GM18505 (cell line): ENCODE measurements at regions not wholly inside any gene's neighbourhood (a gene's known extent, or its start where the extent isn't known, plus 50 kb on each side); places are given as distances from the start of the nearest gene placed in this dataset.

Experiments used
- ATAC-seq: cut with Tn5 transposase; IDR thresholded peaks from one replicate; pipeline ENCODE4 v1.9.1; 2021; ENCODE audit not compliant: unreplicated experiment
- POLR2A ChIP-seq: IDR thresholded peaks from 4 replicates; pipeline ENCODE4 v1.6.1; 2011; ENCODE audit warnings: borderline replicate concordance; ENCODE audit not compliant: insufficient read depth, insufficient read length; ENCODE audit errors: extremely low read depth

DNA sequence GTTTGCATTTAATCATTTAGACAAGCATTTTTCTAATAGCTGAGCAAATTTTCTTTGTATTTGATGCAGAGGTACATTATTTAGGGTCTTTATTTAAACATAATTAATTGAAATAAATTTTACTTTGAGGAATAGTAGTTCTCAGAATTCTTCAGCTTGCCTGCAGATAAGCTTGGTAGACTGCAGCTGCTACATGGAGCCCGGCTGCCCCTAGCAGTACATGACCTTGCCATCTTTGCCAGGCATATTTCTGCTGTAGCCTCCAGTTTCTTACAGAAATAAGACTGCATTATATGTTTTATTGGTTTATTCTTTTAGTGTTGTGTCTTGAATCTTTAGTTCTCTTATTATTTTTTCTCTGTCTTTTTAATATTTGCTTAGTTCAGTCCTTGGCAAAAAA, 396.8 kb downstream of the QKI start:
- no peak for ATAC-seq
- TF ChIP-seq POLR2A, result no peak

DNA sequence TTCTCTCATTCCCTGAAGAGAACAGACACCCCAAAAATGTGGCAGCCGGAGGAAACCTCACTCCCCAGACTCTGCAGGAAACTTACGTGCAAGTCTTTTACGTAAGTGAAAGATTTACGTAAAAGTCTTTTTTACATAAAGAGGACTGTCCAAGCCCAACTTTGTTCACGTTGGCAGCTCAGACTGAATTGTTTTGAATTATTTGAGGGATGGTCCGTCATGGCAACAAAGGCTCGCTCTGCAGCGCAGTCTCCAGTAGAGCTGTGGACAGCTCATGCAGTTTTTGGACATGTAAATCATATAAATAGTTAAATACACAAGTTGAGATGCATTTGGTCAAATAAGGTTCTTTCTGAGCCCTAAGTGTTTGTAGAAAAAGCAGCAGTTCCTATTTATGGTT, 394.8 kb downstream of the QKI start:
- TF ChIP-seq POLR2A, result no peak
- no peak for ATAC-seq

DNA sequence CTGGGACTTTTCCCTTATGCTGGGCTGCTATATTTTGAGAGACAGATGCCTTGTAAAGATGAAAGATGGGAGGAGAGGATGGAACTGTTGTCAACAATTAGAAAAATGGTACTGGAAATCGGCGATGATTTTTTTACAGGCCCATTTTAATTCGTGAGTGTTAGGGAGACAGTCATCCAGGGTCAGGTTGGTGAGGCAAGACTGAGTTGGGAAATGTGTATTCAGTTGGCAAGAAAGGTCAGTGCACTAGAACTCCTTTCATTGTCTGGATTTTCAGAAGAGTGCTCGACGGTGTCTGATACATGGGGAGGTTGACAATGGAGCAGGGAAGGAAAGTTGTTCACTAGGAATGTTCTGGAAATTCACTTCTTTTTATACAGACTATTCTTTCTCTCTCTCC, 394.4 kb downstream of the QKI start:
- no peak for ATAC-seq

GRCh38 chr6:163808231-163808630, 393.7 kb downstream of the QKI start:
- ATAC-seq, result no peak
- TF ChIP-seq POLR2A, result no peak

More for the DNA sequence above, 394.4 kb downstream of the QKI start:
- no peak for TF ChIP-seq POLR2A

GRCh38 chr6:163806755-163807499, 392.4 kb downstream of the QKI start:
- ATAC-seq, result no peak
- TF ChIP-seq POLR2A, result no peak

DNA sequence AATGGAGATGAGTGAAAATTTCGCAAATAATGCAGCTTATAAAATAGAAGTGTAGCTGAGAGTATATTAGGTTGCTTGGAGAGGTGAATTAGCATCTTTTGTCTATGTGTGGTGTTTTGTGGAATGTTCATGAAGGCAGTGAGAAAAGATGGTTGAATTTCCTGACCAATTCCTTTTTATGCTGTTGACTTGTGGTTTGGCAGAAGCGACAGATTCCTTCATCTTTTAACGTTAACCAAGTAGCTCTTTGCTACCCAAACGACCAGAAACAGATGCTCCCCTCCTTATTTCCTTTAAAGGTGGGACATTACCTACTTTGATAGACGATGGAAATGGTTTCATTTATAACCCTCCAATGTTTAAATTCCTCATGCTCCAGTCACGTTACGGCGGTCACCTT, 390.5 kb downstream of the QKI start:
- no peak for ATAC-seq
- no peak for TF ChIP-seq POLR2A

DNA sequence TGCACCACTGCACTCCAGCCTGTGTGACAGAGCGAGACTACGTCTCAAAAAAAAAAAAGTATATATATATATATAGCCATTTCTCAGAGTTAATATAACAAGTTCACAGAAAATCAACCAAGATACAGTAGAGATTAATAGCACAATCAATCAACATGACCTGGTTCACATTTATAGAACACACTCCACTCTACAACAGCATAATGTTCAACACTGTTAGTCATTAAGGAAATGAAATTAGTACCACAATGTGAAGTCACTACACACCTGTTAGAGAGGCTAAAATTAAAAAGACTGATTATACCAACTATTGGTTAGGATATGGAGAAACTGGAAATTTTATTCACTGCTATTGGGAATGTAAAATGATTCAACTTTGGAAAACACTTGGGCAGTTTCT, 387.7 kb downstream of the QKI start:
- TF ChIP-seq POLR2A, result no peak
- ATAC-seq, result no peak

GRCh38 chr6:163797296-163797845, 382.9 kb downstream of the QKI start:
- no peak for ATAC-seq
- TF ChIP-seq POLR2A, result no peak

- TF ChIP-seq POLR2A, result no peak
- peak; percentile 94 for ATAC-seq
These were observed 378.8 kb downstream of the QKI start for GRCh38 chr6:163793011-163793983.

DNA sequence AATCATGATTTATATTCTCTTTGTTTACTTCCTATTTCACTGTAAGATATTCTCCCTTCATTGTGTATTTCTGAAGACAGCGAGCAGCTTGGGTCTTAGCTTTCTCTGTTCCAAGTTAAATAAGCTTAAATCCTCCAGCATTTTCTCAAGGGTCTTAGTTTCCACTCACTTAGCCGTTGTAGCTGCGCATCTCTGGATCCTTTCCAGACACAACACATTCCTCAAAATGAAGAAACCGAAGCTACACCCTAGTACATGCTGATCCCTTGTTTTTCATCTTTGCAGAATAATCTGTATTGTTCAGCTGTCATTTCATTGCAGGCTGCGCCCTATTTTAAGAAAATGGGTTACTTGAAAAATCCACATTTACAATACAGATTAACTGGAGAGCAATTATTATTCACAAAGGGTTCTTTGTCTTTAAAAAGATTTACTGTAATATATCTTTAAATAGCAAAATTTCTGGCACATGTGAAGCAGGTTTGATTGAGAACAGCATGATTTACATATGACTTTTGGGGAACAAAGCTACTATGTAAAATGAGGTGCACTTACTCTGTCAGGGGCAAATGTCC, 375.8 kb downstream of the QKI start:
- TF ChIP-seq POLR2A, result no peak
- no peak for ATAC-seq

- no peak for ATAC-seq
- no peak for TF ChIP-seq POLR2A
These were observed 374.8 kb downstream of the QKI start for GRCh38 chr6:163789199-163789810.

GRCh38 chr6:163786995-163787671, 372.6 kb downstream of the QKI start:
- no peak for ATAC-seq
- TF ChIP-seq POLR2A, result no peak
